ENCODE measurements at regions not wholly inside any gene's neighbourhood (a gene's known extent, or its start where the extent isn't known, plus 50 kb on each side); places are given as distances from the start of the nearest gene placed in this dataset.

DNA sequence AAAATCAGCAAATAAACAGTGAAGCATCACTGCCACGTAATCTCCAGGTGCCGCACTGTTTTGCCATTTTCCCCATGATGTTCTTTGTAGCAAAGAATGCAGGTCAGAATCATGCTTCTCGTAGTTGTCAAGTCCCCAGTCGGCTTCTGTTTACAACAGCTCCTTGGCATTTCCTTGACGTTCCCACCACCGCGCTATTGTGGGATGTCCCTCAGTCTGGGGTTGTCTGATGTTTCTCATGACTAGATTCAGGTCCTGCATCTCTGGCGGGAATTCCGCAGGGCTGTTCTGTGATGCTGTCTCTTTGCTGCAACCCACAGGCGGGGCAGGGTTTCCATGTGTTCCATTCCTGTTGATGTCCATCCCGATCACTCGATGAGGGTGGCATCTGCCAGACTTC is 117.9 kb upstream of the SMAD3 start:
- peak overlapping the region in 4 of 8 donors; percentile 46 to 69 (median 64) for H3K4me3 Mint-ChIP-seq
- H3K36me3 Mint-ChIP-seq: no peaks in the 10 kb centered on the region
- H3K9me3 Mint-ChIP-seq: peaks cover 0 to 7% (median 0%) of the 10 kb centered on the region in 7 donors
- peak overlapping the region in 2 of 6 donors; percentile 30 to 66 for H3K27ac Mint-ChIP-seq
- no peak for ATAC-seq (ENCODE audit: low read depth in 2 of 2)
- H3K4me1 Mint-ChIP-seq: peaks cover 21 to 45% (median 23%) of the 10 kb centered on the region in 3 donors
- DNase-seq: no peak
- H3K27me3 Mint-ChIP-seq: peaks cover 0 to 7% (median 0%) of the 10 kb centered on the region in 3 donors

DNA sequence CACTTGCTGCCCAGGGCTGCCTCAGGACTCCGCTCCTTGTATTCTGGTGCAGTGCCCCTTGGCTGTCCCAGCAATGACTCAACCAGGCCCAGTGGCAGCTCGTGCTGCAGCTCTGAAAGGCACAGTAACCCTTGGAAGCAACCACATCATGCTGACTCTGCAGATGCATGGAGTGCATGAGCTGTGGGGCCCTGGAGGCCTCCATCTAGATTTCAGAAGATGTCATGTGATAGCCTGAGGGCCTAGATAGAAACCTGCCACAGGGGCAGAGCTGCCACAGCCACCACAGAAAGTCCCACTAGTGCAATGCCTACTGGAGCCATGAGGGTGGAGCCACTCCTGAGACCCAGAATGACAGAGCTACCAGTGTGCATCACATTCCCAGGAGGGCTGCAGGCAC is 117.1 kb upstream of the SMAD3 start:
- no peak for ATAC-seq (ENCODE audit: low read depth in 2 of 2)
- DNase-seq: no peak
- Mint-ChIP-seq H3K27me3 (peaks cover 0 to 7% (median 0%) of the 10 kb centered on the region in 3 donors), H3K36me3 (no peaks in the 10 kb centered on the region), H3K9me3 (peaks cover 0 to 7% (median 0%) of the 10 kb centered on the region in 7 donors), H3K4me1 (peaks cover 22 to 45% (median 24%) of the 10 kb centered on the region in 3 donors), H3K4me3 (no peak overlapping the region), H3K27ac (peak overlapping the region in 1 of 6 donors; percentile 5)

DNA sequence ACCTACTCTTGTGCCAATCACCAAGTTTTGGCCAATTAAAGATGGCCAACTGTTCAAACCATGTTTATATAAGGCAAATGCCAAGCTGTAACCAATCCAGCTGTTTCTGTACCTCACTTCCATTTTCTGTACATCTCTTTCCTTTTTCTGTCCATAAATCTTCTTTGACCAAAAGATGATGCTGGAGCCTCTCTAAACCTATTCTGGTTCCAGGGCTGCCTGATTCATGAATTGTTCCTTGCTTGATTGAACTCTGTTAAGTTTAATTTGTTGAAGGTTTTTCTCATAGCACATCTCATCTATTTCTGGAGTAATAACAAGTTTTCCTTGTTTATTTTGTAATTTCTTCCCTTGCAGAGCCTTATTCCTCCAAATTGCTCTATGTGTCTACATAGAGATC is 115.3 kb upstream of the SMAD3 start:
- Mint-ChIP-seq H3K27ac (no peak overlapping the region), H3K9me3 (peaks cover 0 to 7% (median 0%) of the 10 kb centered on the region in 7 donors), H3K27me3 (peaks cover 0 to 13% (median 7%) of the 10 kb centered on the region in 3 donors), H3K36me3 (no peaks in the 10 kb centered on the region), H3K4me1 (peaks cover 22 to 36% (median 24%) of the 10 kb centered on the region in 3 donors), H3K4me3 (no peak overlapping the region)
- DNase-seq (no peak), ATAC-seq (ENCODE audit: low read depth in 2 of 2) (no peak)

DNA sequence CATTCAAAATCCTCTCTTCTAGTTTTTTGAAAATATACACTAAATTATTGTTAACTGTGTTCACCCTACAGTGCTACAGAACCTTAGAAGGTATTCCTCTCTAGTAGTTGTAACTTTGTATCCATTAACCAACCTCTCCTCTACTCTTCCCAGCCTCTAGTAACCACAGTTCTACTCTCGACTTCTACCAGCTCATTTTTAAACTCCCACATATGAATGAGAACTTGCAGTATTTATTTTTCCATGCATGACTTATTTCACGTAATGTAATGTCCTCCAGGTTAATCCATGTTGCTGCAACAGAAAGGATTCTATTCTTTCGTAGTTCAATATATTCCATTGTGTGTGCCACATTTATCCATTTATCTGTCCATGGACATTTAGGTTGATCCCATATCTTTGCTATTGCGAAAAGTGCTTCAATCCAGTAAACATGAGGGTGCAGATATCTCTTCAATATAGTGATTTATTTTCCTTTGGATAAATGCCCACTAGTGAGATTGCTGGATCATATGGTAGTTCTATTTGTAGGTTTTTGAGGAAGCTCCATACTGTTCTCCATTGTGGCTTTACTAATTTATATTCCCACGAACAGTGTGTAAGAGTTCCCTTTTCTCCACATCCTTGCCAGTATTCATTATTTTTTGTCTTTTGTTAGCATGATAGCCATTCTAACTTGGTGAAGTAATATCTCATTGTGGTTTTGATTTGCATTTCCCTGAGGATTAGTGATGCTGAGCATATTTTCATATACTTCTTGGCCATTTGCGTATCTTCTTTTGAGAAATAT is 113.7 kb upstream of the SMAD3 start:
- Mint-ChIP-seq H3K4me1 (peaks cover 22 to 33% (median 29%) of the 10 kb centered on the region in 3 donors), H3K27ac (peak overlapping the region in 2 of 6 donors; percentile 2 to 16), H3K27me3 (peaks cover 0 to 13% (median 4%) of the 10 kb centered on the region in 3 donors), H3K36me3 (no peaks in the 10 kb centered on the region), H3K4me3 (no peak overlapping the region), H3K9me3 (peaks cover 0 to 7% (median 0%) of the 10 kb centered on the region in 7 donors)
- DNase-seq: no peak
- peak in 1 of 2 donors; percentile 21 for ATAC-seq (ENCODE audit: low read depth in 2 of 2)

DNA sequence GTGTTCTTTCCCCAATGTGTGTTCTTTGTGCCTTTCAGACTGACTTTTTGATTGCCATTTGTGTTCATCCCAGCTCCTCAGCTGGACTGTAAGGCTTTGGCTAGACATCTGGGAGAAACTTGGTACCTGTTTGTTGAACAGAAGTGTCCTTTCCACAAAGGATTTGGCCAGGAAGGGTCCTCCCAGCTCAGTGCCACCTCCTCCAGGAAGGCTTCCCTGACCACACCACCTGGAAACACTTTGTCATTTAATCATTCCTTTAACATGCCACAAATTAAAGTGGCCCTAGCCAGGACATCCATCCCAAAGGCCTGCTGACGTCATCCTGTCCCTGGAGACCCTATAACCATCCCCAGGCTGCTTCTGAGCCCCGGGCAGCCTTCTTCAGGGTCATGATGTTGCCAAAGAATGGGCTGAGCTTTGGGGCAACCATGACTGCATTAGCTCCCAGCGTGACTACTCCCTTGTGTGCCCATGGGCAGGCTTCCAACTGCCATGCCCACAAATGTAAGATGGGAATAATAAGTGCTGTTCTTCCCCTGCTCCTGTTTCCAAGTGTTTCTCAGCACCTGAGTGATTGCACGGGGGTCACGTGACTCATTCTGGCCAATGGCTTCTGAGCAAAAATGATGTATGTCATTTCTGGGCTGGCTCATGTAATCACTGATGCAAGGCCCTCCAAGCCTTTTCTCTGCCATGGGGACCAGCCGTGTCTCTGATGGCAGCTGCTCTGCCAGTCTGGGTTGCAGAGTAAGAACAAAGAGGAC is 112.5 kb upstream of the SMAD3 start:
- H3K36me3 Mint-ChIP-seq: no peaks in the 10 kb centered on the region
- peak overlapping the region in 1 of 8 donors; percentile 10 for H3K4me3 Mint-ChIP-seq
- ATAC-seq (ENCODE audit: low read depth in 2 of 2) (no peak), DNase-seq (no peak)
- H3K27me3 Mint-ChIP-seq: peaks cover 0 to 14% (median 4%) of the 10 kb centered on the region in 3 donors
- peak overlapping the region in 1 of 6 donors; percentile 43 for H3K27ac Mint-ChIP-seq
- H3K9me3 Mint-ChIP-seq: peaks cover 0 to 7% (median 0%) of the 10 kb centered on the region in 7 donors
- peaks cover 21% of the 10 kb centered on the region in 3 donors for H3K4me1 Mint-ChIP-seq

DNA sequence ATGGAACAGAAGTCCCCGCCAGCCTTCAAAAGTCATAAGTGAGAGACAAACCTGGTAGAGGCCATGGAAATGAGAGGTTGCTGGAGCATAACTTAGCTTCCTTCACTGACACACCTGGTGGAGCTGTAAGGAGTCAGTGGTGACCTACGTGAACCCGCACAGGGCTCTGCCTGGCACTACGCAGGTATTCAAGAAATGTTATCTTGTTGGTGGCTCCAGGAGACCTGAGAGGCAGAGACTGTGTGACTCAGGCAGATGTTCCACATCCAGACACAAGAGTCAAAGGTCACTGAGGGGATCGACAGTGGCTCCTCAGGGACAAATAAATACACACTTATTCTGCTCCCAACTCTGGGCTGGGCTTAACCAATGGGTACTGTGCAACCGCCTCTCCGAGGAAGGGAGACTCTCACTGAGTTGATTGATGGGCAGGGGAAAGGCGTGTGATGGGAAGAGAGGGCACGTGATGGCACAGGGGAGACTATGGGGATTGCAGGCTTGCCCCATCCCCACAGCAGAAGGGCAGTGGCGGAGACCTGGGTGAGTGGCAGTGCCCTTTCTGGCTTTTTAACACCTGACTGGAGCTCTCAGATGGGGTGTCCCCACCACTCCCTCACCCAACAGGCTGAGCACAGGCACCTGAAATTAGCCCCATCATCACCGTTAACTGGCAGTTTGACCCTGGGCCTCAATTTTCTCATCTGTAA is 111.7 kb upstream of the SMAD3 start:
- H3K27me3 Mint-ChIP-seq: peaks cover 0 to 19% (median 4%) of the 10 kb centered on the region in 3 donors
- H3K9me3 Mint-ChIP-seq: peaks cover 0 to 7% (median 0%) of the 10 kb centered on the region in 7 donors
- H3K4me3 Mint-ChIP-seq: no peak overlapping the region
- DNase-seq (no peak), ATAC-seq (ENCODE audit: low read depth in 2 of 2) (no peak)
- H3K36me3 Mint-ChIP-seq: no peaks in the 10 kb centered on the region
- peaks cover 18 to 19% (median 18%) of the 10 kb centered on the region in 3 donors for H3K4me1 Mint-ChIP-seq
- peak overlapping the region in 1 of 6 donors; percentile 85 for H3K27ac Mint-ChIP-seq

DNA sequence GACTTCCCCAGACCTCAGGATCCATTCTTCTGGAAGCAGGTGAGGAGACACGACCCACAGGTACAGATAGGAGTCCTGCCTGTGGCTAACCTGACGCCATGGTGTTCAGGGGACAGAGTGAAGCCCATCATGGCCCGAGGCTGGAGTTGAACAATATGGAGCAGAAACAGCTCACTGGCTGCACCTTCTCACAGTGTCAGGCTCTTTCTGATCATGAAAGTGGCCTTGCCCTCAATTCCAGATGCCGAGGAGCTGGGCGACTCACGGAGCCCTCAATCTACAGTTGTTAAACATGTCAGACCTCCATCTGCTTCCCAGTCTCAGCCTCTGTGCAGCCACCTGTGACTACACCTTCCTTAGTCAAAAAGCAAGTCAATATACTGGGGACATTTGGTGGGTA is 110.8 kb upstream of the SMAD3 start:
- H3K27ac Mint-ChIP-seq: no peak overlapping the region

DNA sequence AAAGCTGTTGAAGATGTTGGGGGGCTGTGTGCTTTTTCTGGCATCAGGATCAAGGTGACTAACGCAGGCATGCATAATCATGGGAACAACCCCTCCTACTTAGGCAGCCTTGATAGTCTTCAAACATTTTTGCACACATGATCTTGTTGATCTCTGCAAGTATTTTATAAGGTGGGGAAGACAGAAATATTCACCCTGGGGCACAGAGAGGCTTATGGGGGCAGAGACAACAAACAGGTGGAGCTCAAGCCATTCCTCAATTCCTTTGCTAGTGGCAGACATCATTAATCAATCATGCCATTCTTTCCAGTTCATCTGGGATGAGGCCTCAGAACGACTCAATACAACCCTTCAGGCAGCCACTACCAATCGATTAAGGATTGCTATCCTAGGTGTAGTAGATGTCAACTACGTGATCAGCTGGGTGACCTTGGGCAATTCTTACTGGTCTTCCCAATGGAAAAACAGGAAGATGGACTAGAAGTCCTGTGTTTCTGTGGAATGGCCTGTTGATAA is 110.3 kb upstream of the SMAD3 start:
- Mint-ChIP-seq H3K4me3 (no peak overlapping the region), H3K36me3 (no peaks in the 10 kb centered on the region), H3K9me3 (peaks cover 0 to 3% (median 0%) of the 10 kb centered on the region in 7 donors), H3K4me1 (peaks cover 18 to 31% (median 25%) of the 10 kb centered on the region in 3 donors), H3K27ac (no peak overlapping the region), H3K27me3 (peaks cover 0 to 19% (median 4%) of the 10 kb centered on the region in 3 donors)
- DNase-seq (no peak), ATAC-seq (ENCODE audit: low read depth in 2 of 2) (no peak)

More for the DNA sequence above, 110.8 kb upstream of the SMAD3 start:
- H3K27me3 Mint-ChIP-seq: peaks cover 0 to 19% (median 4%) of the 10 kb centered on the region in 3 donors
- peaks cover 0 to 7% (median 0%) of the 10 kb centered on the region in 7 donors for H3K9me3 Mint-ChIP-seq
- no peaks in the 10 kb centered on the region for H3K36me3 Mint-ChIP-seq
- ATAC-seq (ENCODE audit: low read depth in 2 of 2) (no peak), DNase-seq (no peak)
- peak overlapping the region in 1 of 8 donors; percentile 31 for H3K4me3 Mint-ChIP-seq
- H3K4me1 Mint-ChIP-seq: peaks cover 18 to 27% (median 21%) of the 10 kb centered on the region in 3 donors

DNA sequence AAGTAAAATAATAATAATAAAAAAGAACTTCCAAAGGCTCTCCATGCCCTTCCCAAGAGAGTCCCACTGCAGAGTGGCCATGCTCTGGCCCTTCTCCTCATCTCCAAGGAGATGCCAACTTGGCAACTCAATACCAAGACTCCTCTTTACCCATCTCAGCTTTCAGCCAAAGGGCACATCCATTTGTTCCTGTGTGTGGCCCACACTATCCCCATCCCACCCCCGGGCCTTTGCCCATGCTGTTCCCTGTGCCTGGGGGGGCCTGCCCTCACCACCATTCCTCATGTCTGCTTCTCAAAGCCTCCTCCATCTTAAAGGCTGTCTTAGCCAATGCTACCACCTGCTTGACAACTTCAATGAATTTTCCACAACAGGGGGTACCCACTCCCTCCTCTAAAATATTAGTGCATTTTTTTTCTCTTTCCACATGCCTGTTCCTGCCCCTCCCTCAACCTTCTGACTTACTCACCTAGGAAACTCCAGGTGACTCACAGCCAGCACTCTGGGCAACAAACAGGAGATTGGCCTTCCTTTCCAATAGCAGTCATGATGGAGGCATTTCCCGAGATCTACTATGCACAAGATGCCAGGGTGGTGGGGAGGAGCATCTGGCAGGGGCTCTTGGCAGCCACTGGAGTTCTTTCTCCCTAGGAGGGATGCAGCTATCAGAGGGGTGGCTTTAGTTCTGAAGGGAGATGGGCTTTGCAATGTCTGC is 109.4 kb upstream of the SMAD3 start:
- ATAC-seq (ENCODE audit: low read depth in 2 of 2) (no peak), DNase-seq (no peak)
- no peaks in the 10 kb centered on the region for H3K9me3 Mint-ChIP-seq
- H3K4me3 Mint-ChIP-seq: peak overlapping the region in 1 of 8 donors; percentile 29
- H3K4me1 Mint-ChIP-seq: peaks cover 18 to 30% (median 25%) of the 10 kb centered on the region in 3 donors
- H3K36me3 Mint-ChIP-seq: no peaks in the 10 kb centered on the region
- H3K27me3 Mint-ChIP-seq: peaks cover 0 to 19% (median 4%) of the 10 kb centered on the region in 3 donors
- peak overlapping the region in 2 of 6 donors; percentile 72 to 79 for H3K27ac Mint-ChIP-seq

DNA sequence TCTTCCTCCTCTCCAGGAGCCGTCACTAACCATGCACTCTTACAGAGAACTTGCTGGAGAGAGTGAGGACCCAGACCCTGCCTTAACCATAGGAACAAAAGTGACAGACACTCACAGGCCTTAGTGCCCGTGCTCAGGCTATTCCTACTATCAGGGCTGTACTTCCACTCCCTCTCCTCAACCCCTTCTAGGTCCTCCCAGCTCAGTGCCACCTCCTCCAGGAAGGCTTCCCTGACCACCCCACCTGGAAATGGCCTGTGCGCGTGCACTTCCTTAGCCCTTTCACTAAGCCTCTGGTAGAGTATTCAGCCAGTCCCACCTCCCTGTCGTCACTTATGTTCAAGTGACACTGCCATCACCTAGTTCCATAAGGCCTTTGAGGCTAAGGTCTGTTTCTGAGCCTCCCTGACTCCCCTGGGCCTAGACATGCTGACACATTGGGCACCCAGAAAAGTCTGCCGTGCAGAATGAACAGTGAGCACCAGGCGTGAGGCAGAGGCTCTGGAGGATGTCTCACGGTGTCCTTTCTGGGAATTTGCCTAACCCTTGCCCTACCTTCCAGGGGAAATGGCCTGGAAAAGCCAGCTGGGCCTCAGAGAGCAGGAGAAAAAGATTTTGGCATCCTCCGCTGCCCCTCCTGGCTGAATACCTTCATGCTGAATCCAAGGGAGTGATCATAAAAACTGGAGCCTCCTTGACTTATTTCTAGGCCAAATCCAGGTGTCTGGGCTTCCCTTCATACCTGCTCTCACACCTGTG is 108.6 kb upstream of the SMAD3 start:
- Mint-ChIP-seq H3K36me3 (no peaks in the 10 kb centered on the region), H3K9me3 (no peaks in the 10 kb centered on the region), H3K4me3 (no peak overlapping the region), H3K4me1 (peaks cover 18 to 25% (median 20%) of the 10 kb centered on the region in 3 donors), H3K27ac (peak overlapping the region in 1 of 6 donors; percentile 10), H3K27me3 (peaks cover 0 to 19% (median 4%) of the 10 kb centered on the region in 3 donors)
- ATAC-seq (ENCODE audit: low read depth in 2 of 2) (no peak), DNase-seq (no peak)

DNA sequence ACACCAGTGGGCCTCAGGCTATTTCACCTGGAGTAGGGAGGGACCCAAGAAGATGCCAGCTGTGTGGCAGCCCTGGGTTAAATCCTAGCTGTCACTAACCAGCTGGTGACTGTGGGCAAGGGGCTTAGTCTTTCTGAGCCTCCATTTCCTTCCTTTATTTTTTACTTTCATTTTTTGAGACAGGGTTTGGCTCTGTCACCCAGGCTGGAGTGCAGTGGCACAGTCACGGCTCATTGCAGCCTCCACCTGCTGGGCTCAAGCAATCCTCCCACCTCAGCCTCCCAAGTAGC is 108.0 kb upstream of the SMAD3 start:
- Mint-ChIP-seq H3K4me3 (no peak overlapping the region), H3K4me1 (peaks cover 13 to 20% (median 17%) of the 10 kb centered on the region in 3 donors)

DNA sequence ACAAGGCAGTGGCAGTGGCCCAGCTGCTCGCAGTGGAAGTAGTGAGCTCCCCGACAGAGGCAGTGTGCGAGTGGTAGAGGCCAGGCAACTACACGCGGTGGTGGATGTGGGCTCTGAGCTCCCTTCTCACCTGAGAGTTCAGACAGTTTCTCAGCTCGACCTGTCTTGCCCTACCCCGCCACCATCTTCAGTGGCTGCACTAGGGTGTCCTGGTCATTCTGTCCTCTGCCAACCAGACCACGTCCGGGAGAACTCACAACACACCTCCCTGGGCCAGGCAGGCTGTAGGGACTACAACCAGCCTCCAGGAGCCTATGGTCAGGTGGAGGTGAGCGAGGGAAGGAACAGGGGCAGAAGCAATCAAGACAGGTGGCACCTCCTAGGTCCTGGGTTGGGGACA is 106.3 kb upstream of the SMAD3 start:
- Mint-ChIP-seq H3K4me1 (peaks cover 10 to 17% (median 15%) of the 10 kb centered on the region in 3 donors), H3K27me3 (peaks cover 0 to 12% (median 4%) of the 10 kb centered on the region in 3 donors), H3K27ac (no peak overlapping the region), H3K36me3 (no peaks in the 10 kb centered on the region), H3K9me3 (no peaks in the 10 kb centered on the region), H3K4me3 (no peak overlapping the region)
- ATAC-seq (ENCODE audit: low read depth in 2 of 2): no peak
- DNase-seq: no peak

More for the DNA sequence above, 108.0 kb upstream of the SMAD3 start:
- ATAC-seq (ENCODE audit: low read depth in 2 of 2) (peak; percentile 37 to 65), DNase-seq (no peak)
- Mint-ChIP-seq H3K36me3 (no peaks in the 10 kb centered on the region), H3K27ac (peak overlapping the region in 1 of 6 donors; percentile 61), H3K9me3 (no peaks in the 10 kb centered on the region), H3K27me3 (peaks cover 0 to 19% (median 4%) of the 10 kb centered on the region in 3 donors)

Data from naive B cell (primary cell).